Large intestine (tissue), 3 donors: ENCODE measurements at regions not wholly inside any gene's neighbourhood (a gene's known extent, or its start where the extent isn't known, plus 50 kb on each side); places are given as distances from the start of the nearest gene placed in this dataset.

Experiments used
- DNase-seq, 2 donors: peaks; one replicate each; pipeline versions ENCODE4 v3.0.0 to v3.0.0-alpha.2; 2013
- H3K27ac ChIP-seq: one replicate; pipeline ENCODE4 v1.5.1; 2013; ENCODE audit warnings: low read length
- H3K27me3 ChIP-seq: 2 replicates; pipeline ENCODE4 v1.6.1; 2013; ENCODE audit warnings: low read length; ENCODE audit not compliant: control insufficient read depth, insufficient read depth
- H3K36me3 ChIP-seq: 2 replicates; pipeline ENCODE4 v1.6.1; 2013; ENCODE audit warnings: low read length; ENCODE audit not compliant: control insufficient read depth, insufficient read depth
- H3K4me1 ChIP-seq: one replicate; pipeline ENCODE4 v1.6.1; 2013; ENCODE audit warnings: low read length; ENCODE audit not compliant: control insufficient read depth, insufficient read depth
- H3K4me3 ChIP-seq: one replicate; pipeline ENCODE4 v1.5.1; 2013; ENCODE audit warnings: low read length
- H3K9me3 ChIP-seq: one replicate; pipeline ENCODE4 v1.6.1; 2013; ENCODE audit warnings: mild to moderate bottlenecking, low read depth, low read length, moderate library complexity; ENCODE audit not compliant: control insufficient read depth
- WGBS: methylation state at CpG from one replicate; pipeline ENCODE4 v1.1.5; 2013; ENCODE audit warnings: low lambda C conversion rate; ENCODE audit not compliant: insufficient coverage; 5-methylcytosine and 5-hydroxymethylcytosine counted together

- no CpG with 5 or more reads among the region's 25 CpGs for WGBS
- Histone ChIP-seq H3K36me3 (no peaks in the 10 kb centered on the region), H3K9me3 (no peaks in the 10 kb centered on the region), H3K4me1 (no peaks in the 10 kb centered on the region), H3K27me3 (peaks cover 9% of the 10 kb centered on the region), H3K4me3 (no peak overlapping the region), H3K27ac (no peak overlapping the region)
- DNase-seq: no peak
Observed at GRCh38 chr2:239476757-239477585, 76.2 kb upstream of the HDAC4 start.

- WGBS: no CpG with 5 or more reads among the region's 14 CpGs
- DNase-seq: no peak
- Histone ChIP-seq H3K36me3 (no peaks in the 10 kb centered on the region), H3K27me3 (peaks cover 9% of the 10 kb centered on the region), H3K27ac (no peak overlapping the region), H3K4me3 (no peak overlapping the region), H3K4me1 (no peaks in the 10 kb centered on the region), H3K9me3 (no peaks in the 10 kb centered on the region)
Observed at GRCh38 chr2:239476029-239476756, 75.4 kb upstream of the HDAC4 start.

GRCh38 chr2:239475161-239476028 is 74.6 kb upstream of the HDAC4 start:
- Histone ChIP-seq H3K9me3 (no peaks in the 10 kb centered on the region), H3K4me3 (no peak overlapping the region), H3K36me3 (no peaks in the 10 kb centered on the region), H3K4me1 (no peaks in the 10 kb centered on the region), H3K27ac (no peak overlapping the region), H3K27me3 (peaks cover 9% of the 10 kb centered on the region)
- DNase-seq: no peak
- no CpG with 5 or more reads among the region's 13 CpGs for WGBS

GRCh38 chr2:239473211-239473805 is 72.5 kb upstream of the HDAC4 start:
- no peaks in the 10 kb centered on the region for H3K36me3 ChIP-seq
- H3K27ac ChIP-seq: no peak overlapping the region
- whole genome bisulfite sequencing: no CpG with 5 or more reads among the region's 8 CpGs
- no peaks in the 10 kb centered on the region for H3K4me1 ChIP-seq
- DNase-seq: no peak
- H3K4me3 ChIP-seq: no peak overlapping the region
- peaks cover 9% of the 10 kb centered on the region for H3K27me3 ChIP-seq
- no peaks in the 10 kb centered on the region for H3K9me3 ChIP-seq

GRCh38 chr2:239472235-239472775 is 71.5 kb upstream of the HDAC4 start:
- Histone ChIP-seq H3K27me3 (peaks cover 9% of the 10 kb centered on the region), H3K27ac (no peak overlapping the region), H3K9me3 (no peaks in the 10 kb centered on the region), H3K4me3 (no peak overlapping the region), H3K4me1 (no peaks in the 10 kb centered on the region), H3K36me3 (no peaks in the 10 kb centered on the region)
- DNase-seq: no peak
- WGBS: no CpG with 5 or more reads among the region's 11 CpGs

- WGBS: 100% methylated on average over 1 of the region's 9 CpGs
- H3K9me3 ChIP-seq: no peaks in the 10 kb centered on the region
- H3K27me3 ChIP-seq: peaks cover 9% of the 10 kb centered on the region
- H3K36me3 ChIP-seq: no peaks in the 10 kb centered on the region
- H3K4me1 ChIP-seq: peaks cover 8% of the 10 kb centered on the region
- H3K27ac ChIP-seq: no peak overlapping the region
- DNase-seq: no peak
- no peak overlapping the region for H3K4me3 ChIP-seq
Observed at GRCh38 chr2:239471011-239471792, 70.4 kb upstream of the HDAC4 start.

- no CpG with 5 or more reads among the region's 14 CpGs for WGBS
Observed at GRCh38 chr2:239470151-239470900, 69.5 kb upstream of the HDAC4 start.

GRCh38 chr2:239469106-239469960 is 68.5 kb upstream of the HDAC4 start:
- Histone ChIP-seq H3K4me3 (no peak overlapping the region), H3K27me3 (peaks cover 9% of the 10 kb centered on the region), H3K9me3 (no peaks in the 10 kb centered on the region), H3K27ac (no peak overlapping the region), H3K36me3 (no peaks in the 10 kb centered on the region), H3K4me1 (peaks cover 20% of the 10 kb centered on the region)
- no CpG with 5 or more reads among the region's 16 CpGs for WGBS
- DNase-seq: no peak

More at GRCh38 chr2:239470151-239470900, 69.5 kb upstream of the HDAC4 start:
- no peak overlapping the region for H3K4me3 ChIP-seq
- no peak overlapping the region for H3K27ac ChIP-seq
- peaks cover 15% of the 10 kb centered on the region for H3K4me1 ChIP-seq
- peaks cover 9% of the 10 kb centered on the region for H3K27me3 ChIP-seq
- H3K9me3 ChIP-seq: no peaks in the 10 kb centered on the region
- no peak for DNase-seq
- H3K36me3 ChIP-seq: no peaks in the 10 kb centered on the region
